ENCODE measurements at regions not wholly inside any gene's neighbourhood (a gene's known extent, or its start where the extent isn't known, plus 50 kb on each side); places are given as distances from the start of the nearest gene placed in this dataset.

- intact Hi-C loops (cut with DNase I; ENCODE audit: low total_unique reads): no loop called here
- Histone ChIP-seq H3K4me3 (no peak overlapping the region), H3K9me3 (peaks cover 0 to 4% (median 0%) of the 10 kb centered on the region in 8 donors), H3K27ac (no peak overlapping the region), H3K4me1 (no peaks in the 10 kb centered on the region), H3K27me3 (replicated peaks in 1 of 7) (no peaks in the 10 kb centered on the region), H3K36me3 (no peaks in the 10 kb centered on the region)
- WGBS, 5 donors: 59 to 67% (median 64%) methylated on average over 3 of the region's 3 CpGs
- no peak for DNase-seq
- TF ChIP-seq POLR2A (IDR thresholded peaks at IDR 0.05) (no peak), CTCF (IDR thresholded peaks at IDR 0.05 in 8 of 11, conservative IDR thresholded peaks at IDR 0.05 in 3 of 11) (no peak), POLR2AphosphoS5 (IDR thresholded peaks at IDR 0.05) (no peak)
Observed at GRCh38 chr11:15690320-15690719, 575.6 kb downstream of the INSC start.

- WGBS, 5 donors: 84 to 92% (median 87%) methylated on average over 3 of the region's 3 CpGs
- H3K4me3 ChIP-seq: no peak overlapping the region
- no peaks in the 10 kb centered on the region for H3K36me3 ChIP-seq
- no peaks in the 10 kb centered on the region for H3K27me3 ChIP-seq (replicated peaks in 1 of 7)
- peaks cover 0 to 4% (median 0%) of the 10 kb centered on the region in 8 donors for H3K9me3 ChIP-seq
- no peaks in the 10 kb centered on the region for H3K4me1 ChIP-seq
- no peak overlapping the region for H3K27ac ChIP-seq
- DNase-seq: no peak
- TF ChIP-seq POLR2A (IDR thresholded peaks at IDR 0.05): no peak
- no peak for TF ChIP-seq POLR2AphosphoS5 (IDR thresholded peaks at IDR 0.05)
- no peak for TF ChIP-seq CTCF (IDR thresholded peaks at IDR 0.05 in 8 of 11, conservative IDR thresholded peaks at IDR 0.05 in 3 of 11)
- intact Hi-C loops (cut with DNase I; ENCODE audit: low total_unique reads): no loop called here
Observed at GRCh38 chr11:15692739-15693138, 578.0 kb downstream of the INSC start.

GRCh38 chr11:15695096-15695721 is 580.5 kb downstream of the INSC start:
- TF ChIP-seq CTCF (IDR thresholded peaks at IDR 0.05 in 8 of 11, conservative IDR thresholded peaks at IDR 0.05 in 3 of 11): no peak
- TF ChIP-seq POLR2A (IDR thresholded peaks at IDR 0.05): no peak
- TF ChIP-seq POLR2AphosphoS5 (IDR thresholded peaks at IDR 0.05): no peak
- DNase-seq: no peak
- Histone ChIP-seq H3K27me3 (replicated peaks in 1 of 7) (no peaks in the 10 kb centered on the region), H3K27ac (no peak overlapping the region), H3K36me3 (no peaks in the 10 kb centered on the region), H3K9me3 (peaks cover 0 to 4% (median 0%) of the 10 kb centered on the region in 8 donors), H3K4me3 (no peak overlapping the region), H3K4me1 (no peaks in the 10 kb centered on the region)
- 53 to 65% (median 61%) methylated on average over 3 of the region's 3 CpGs for WGBS, 5 donors
- intact Hi-C loops (cut with DNase I; ENCODE audit: low total_unique reads): no loop called here

GRCh38 chr11:15696069-15696468 is 581.3 kb downstream of the INSC start:
- 73 to 90% (median 80%) methylated on average over 3 of the region's 3 CpGs for WGBS, 5 donors

More at GRCh38 chr11:15696069-15696468, 581.3 kb downstream of the INSC start:
- no peak for TF ChIP-seq CTCF (IDR thresholded peaks at IDR 0.05 in 8 of 11, conservative IDR thresholded peaks at IDR 0.05 in 3 of 11)
- TF ChIP-seq POLR2AphosphoS5 (IDR thresholded peaks at IDR 0.05): no peak
- TF ChIP-seq POLR2A (IDR thresholded peaks at IDR 0.05): no peak
- H3K27ac ChIP-seq: no peak overlapping the region
- no peak for DNase-seq
- H3K27me3 ChIP-seq (replicated peaks in 1 of 7): no peaks in the 10 kb centered on the region
- H3K36me3 ChIP-seq: no peaks in the 10 kb centered on the region
- no peaks in the 10 kb centered on the region for H3K4me1 ChIP-seq
- intact Hi-C loops (cut with DNase I; ENCODE audit: low total_unique reads): no loop called here
- H3K4me3 ChIP-seq: no peak overlapping the region
- peaks cover 0 to 3% (median 0%) of the 10 kb centered on the region in 8 donors for H3K9me3 ChIP-seq
